Bronchial epithelial cell (primary cell): ENCODE measurements at regions not wholly inside any gene's neighbourhood (a gene's known extent, or its start where the extent isn't known, plus 50 kb on each side); places are given as distances from the start of the nearest gene placed in this dataset.
"Not testable (repeated sequence)": the region's sequence is repeated elsewhere in the genome, so short reads cannot be mapped to it uniquely, and the experiment has no call there.

ENCODE experiments used
- DNase-seq: peaks from one replicate; pipeline ENCODE4 v3.0.0-alpha.2; 2010; ENCODE audit warnings: low read depth
- FAIRE-seq: peaks from 2 replicates; lab custom pipeline; 2011; peaks lifted over from hg19 to GRCh38; lab: Jason Lieb, UNC
- H3K27me3 ChIP-seq: 2 replicates; pipeline ENCODE4 v1.5.1; 2011; ENCODE audit warnings: low read length; ENCODE audit not compliant: control insufficient read depth, insufficient read depth
- H3K36me3 ChIP-seq: 2 replicates; pipeline ENCODE4 v1.5.1; 2011; ENCODE audit warnings: low read length; ENCODE audit not compliant: control insufficient read depth, insufficient read depth
- H3K4me3 ChIP-seq: 2 replicates; pipeline ENCODE4 v1.5.1; 2011; ENCODE audit warnings: mild to moderate bottlenecking, low read depth, low read length, control low read depth
- CTCF ChIP-seq: IDR thresholded peaks from 2 replicates; pipeline ENCODE4 v1.5.1; 2011; ENCODE audit warnings: mild to moderate bottlenecking, moderate library complexity, low read length, control low read depth, inconsistent platforms; ENCODE audit not compliant: insufficient read depth, severe bottlenecking

- DNase-seq, result no peak
- TF ChIP-seq CTCF, result no peak
- Histone ChIP-seq H3K27me3 (no peaks in the 10 kb centered on the region), H3K4me3 (no peak overlapping the region), H3K36me3 (no peaks in the 10 kb centered on the region)
- FAIRE-seq, result no peak
These were observed 195.4 kb downstream of the SHOX start for GRCh38 chrX:825991-826390.

DNA sequence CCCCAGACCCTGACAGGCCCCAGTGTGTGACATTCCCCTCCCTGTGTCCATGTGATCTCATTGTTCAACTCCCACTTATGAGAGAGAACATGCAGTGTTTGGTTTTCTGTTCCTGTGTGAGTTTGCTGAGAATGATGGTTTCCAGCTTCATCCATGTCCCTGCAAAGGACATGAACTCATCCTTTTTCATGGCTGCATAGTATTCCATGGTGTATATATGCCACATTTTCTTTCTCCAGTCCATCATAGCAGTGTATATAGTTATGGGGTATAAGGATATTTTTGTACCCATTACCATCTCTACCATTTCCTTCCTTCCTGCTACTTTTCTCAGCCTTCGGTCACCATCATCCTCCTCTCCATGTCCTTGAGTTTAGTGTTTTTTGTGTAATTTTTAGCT, 192.5 kb downstream of the SHOX start:
- FAIRE-seq, result not testable (repeated sequence)

DNA sequence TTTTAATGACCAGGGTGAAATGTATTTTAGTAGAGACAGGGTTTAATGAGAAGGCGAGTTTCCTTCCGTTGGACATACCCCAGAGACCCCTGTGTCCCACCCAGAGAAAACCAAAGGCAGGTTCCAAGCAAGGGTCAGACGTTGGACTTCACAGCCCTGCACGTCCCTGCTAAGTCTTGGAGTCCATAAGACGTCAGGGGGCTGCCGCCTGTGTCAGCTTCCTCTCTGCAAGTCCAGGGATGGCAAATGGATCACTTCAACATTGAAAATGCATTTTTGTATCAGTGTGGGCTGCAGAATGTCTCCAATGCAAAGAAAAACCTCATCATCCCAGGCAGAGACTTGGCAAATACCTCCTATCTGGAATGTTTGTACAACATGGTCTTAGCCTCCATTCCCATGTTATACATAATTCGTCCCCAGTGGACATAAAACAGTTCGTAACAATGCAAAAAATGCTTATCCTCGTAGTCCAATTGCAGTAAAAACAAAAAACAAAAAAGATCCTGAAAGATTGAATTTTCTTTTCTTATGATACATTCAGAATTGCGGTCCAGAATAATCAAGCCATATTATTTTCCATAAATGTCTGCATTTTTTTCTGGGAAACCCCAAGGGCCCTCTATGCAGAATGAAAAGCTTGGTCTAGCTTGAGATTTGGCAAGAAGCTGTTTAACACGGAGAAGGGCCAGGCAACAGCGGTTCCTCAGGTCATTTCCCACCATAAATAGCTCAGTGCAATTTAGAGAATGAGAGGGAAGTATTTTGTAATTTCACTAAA, 190.9 kb downstream of the SHOX start:
- H3K36me3 ChIP-seq, result no peaks in the 10 kb centered on the region
- H3K4me3 ChIP-seq, result no peak overlapping the region
- DNase-seq (no peak), FAIRE-seq (no peak)
- H3K27me3 ChIP-seq, result no peaks in the 10 kb centered on the region
- TF ChIP-seq CTCF, result no peak

More for the DNA sequence above, 192.5 kb downstream of the SHOX start:
- not testable (repeated sequence) for DNase-seq, H3K27me3 ChIP-seq, H3K4me3 ChIP-seq, H3K36me3 ChIP-seq

GRCh38 chrX:819684-820083, 189.1 kb downstream of the SHOX start:
- H3K4me3 ChIP-seq, result no peak overlapping the region
- FAIRE-seq, result no peak
- no peak for DNase-seq
- no peaks in the 10 kb centered on the region for H3K36me3 ChIP-seq
- no peak for TF ChIP-seq CTCF
- no peaks in the 10 kb centered on the region for H3K27me3 ChIP-seq

DNA sequence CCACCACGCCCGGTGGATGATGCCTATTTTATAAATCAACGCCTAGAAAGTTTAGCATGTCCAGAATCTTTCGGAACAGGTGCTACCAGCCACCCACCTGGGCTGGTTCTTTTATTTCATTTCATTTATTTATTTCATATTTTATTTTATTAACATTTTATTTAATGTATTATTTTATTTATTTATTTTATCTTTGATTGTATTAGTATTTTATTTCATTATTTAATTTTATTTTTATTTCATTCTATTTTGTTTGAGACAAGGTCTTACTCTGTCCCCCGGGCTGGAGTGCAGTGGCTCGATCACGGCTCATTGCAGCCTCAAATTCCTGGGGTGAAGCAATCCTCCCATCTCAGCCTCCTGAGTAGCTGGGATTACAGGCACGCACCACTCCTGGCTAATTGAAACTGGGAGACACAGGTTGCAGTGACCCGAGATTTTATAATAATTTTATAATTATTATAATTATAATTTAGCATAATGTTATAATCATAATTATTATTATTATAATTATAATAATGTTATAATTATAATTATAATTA, 187.2 kb downstream of the SHOX start:
- Histone ChIP-seq H3K27me3 (no peaks in the 10 kb centered on the region), H3K36me3 (no peaks in the 10 kb centered on the region), H3K4me3 (no peak overlapping the region)
- no peak for TF ChIP-seq CTCF
- DNase-seq (no peak), FAIRE-seq (no peak)

DNA sequence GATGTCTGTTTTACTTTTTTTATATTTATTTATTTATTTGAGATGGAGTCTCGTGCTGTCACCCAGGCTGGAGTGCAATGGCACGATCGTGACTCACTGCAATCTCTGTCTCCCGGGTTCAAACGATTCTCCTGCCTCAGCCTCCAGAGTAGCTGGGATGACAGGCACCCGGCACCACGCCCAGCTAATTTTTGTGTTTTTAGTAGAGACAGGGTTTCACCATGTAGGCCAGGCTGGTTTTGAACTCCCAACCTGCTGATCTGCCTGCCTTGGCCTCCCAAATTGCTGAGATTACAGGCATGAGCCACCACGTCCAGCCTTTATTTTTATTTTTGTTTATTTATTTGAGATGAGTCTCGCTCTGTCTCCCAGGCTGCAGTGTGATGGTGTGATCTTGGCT, 186.6 kb downstream of the SHOX start:
- not testable (repeated sequence) for DNase-seq, H3K36me3 ChIP-seq, H3K27me3 ChIP-seq, FAIRE-seq, H3K4me3 ChIP-seq
